HG02943 (cell line): ENCODE measurements at regions not wholly inside any gene's neighbourhood (a gene's known extent, or its start where the extent isn't known, plus 50 kb on each side); places are given as distances from the start of the nearest gene placed in this dataset.
"Not testable (repeated sequence)": the region's sequence is repeated elsewhere in the genome, so short reads cannot be mapped to it uniquely, and the experiment has no call there.

Experiments used
- ATAC-seq: cut with Tn5 transposase; IDR thresholded peaks from one replicate; pipeline ENCODE4 v1.9.1; 2021; ENCODE audit warnings: mild to moderate bottlenecking, low read depth, moderate library complexity; ENCODE audit not compliant: unreplicated experiment

DNA sequence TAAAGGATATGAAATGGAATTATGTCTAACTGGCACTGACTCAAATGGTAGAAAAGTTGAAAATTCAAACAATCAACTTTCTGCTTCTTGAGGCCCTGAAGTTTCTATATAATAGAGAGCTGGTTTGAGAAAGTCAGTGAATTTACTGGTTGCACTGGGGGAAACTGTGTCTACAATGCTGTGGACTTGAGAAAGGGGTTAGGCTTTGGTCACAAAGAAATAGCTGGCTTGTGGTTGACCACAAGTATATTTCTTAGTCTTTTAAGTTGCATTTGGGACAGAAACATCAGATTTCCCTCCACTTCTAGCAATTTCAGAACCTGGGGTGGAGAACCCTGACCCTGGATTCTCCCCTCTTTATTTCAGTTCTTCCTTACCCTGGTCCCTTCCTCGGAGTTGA is 192.6 kb upstream of the ACTBL2 start:
- ATAC-seq: no peak

DNA sequence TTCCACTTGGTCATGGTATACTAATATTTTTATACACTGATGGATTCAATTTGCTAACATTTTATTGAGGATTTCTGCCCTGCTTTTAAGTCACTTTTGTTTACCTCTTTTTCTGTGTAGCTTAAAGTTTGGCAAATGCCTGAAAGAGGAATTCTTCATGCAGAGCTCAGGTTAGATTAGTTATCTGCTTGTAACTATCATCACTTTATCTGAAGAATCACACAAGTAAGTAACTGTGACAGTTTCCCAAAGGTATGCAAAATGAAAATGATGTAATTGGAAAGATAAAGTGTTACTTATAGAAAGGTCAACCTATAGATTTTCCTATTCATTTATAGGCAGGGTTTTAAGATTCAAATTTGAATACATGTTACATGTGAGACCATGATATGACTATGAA is 188.8 kb upstream of the ACTBL2 start:
- ATAC-seq: no peak

DNA sequence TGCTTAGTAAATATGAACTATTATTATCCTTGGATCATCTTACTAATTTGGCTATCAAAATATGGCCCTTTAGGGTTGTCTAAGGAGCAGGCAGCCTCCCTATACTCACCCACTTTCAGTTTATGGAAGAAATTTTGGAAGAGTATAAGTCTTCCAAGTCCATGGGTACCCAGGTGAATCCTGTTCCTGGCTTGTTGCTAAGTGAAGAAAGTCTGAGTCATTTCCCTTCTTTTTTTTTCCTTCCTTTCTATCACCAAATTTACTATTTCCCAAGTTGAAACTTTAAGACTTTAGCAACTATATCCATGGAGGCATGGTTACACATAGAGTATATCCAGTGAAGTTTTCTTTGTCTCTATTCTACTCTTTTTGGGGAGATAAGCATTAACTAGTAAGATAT is 184.0 kb upstream of the ACTBL2 start:
- no peak for ATAC-seq

DNA sequence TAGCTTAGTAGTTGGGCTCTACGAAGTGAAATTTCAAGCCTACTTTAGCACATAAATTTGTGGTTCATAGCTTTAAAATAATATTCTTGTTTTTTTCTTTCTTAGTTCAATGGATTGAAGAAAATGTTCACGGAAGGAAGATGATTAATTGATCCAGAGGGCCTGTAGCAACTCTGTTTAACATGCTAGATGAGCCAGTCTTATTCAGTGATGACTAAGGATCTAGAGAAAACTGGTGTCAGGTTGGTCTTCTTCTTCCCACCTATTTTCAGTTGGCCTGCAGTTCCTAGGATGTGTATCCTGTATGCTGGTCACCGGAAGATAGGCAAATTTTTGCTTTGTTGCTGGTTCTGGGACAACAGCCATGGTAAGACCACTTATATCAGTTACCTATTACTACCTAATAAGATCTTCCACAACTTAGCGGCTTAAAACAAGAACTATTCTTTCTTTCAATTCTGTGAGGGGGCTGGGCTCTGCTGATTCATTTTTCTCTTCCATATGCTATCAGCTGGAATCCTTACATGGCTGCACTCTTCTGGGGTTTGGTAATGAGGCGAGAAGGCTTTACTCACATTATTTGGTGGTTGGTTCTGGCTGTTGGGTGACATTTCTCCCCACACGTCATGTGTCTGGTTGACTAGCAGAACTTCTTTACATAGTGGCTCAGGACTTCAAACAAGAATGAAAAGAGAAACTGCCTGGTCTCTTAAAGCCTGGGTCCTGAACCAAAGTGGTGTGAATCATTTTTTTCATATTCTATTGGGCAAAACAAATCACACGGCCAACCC is 182.7 kb upstream of the ACTBL2 start:
- no peak for ATAC-seq

DNA sequence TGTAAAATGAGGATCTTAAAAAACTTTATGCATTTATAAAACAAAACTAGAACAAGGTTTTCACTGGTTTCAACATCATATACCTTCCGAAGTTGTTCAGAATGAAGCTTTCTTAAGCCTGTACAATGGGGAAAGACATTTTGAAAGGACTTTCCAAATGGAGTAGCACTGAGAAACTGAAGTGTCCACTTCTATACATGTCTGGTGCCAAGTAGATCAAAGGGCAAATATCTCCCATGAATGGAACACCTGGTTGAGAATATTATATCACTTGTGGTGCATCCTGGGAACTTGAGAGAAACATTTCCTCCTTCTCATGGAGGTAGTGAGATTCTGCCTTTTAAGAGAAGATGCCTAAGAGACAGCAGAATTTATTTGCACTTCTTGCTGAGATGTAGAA is 182.1 kb upstream of the ACTBL2 start:
- ATAC-seq: no peak

DNA sequence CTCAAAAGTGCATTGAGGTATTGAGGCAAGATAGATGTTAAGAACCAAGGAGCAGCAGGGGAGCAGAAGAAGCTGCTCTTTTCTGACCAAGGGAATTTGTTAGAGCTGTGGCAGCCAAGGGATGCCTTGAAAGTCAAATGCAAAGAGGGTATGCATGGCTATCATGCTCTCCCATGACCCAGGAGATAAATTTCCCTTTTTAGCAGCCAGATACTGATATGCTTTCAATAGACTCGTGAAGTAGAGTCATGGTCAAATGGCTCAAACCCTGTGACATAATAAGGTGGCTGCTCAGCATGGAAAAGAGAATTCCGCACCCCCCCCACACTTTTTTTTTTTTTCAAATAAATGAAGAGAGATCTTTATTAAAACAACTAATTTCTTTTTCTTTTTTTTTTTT is 180.9 kb upstream of the ACTBL2 start:
- no peak for ATAC-seq

DNA sequence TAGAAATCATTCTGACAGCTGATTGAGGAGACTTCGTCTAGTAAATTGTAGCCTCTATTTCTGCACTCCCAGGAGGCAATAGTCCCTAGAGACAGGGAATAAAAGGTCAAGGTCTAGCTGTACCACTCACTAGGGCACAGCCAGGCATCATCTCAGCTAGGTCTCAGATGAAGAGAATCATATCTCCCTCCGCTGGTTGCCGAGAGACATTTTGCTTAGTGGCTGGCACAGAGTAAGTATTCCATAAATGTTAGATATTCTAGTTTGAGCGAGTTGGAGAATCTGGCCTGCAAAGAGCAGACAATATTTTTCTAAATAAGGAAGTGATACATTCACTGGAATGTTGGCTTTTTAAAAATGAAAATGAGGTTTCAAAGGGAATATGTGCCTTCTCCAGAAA is 180.4 kb upstream of the ACTBL2 start:
- ATAC-seq: no peak

DNA sequence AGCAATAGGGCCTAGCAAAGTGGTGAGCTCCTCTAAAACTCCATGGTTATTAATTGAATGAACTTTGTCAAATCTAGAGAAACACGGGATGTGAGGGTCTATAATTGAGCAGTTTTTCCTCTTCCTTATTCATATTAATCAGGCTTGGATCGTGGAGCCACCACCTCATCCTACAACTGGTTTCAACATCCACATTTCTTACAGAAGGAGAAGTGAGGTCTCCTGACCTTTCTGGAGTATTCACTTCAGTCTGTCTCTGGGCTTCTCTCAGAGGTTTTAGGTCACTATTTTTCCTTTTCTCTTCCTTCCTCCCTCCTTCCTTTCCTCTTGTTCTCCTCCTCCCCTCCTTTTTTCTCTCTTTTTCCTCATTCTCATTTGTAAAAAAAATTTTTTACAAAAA is 177.3 kb upstream of the ACTBL2 start:
- no peak for ATAC-seq

DNA sequence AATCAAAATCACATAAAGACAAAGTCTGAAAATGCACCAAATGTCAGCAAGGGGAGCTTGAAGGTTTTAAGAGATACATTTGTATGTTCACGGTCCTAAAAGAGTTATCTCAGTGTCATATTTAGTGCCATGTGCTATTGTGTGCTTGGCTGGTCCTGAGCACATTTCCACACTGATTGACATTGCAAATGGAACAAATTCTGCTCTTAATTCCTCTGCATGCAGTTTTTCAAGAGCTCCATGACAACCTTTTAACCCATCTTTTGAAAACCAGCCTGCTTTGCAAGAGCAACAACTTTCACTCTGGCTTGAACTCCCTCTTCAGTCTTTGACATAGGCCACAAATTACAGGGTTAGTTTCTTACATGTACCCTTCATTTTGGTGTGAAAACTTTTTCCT is 175.4 kb upstream of the ACTBL2 start:
- no peak for ATAC-seq

DNA sequence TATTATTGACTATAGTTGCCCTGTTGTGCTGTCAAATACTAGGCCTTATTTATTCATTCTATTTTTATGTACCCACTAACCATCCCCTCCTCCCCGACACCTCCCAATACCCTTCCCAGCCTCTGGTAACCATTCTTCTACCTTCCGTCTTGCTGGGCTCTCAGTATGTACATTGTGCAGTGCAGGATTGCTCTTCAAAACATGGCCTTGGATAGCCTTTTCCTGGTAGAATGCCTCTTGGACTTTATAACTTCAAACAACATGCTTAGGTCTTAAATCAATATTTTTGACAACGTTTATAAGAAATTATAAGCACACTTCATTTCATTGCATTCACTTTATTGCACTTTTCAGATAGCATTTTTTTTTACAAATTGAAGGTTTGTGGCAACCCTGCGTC is 172.6 kb upstream of the ACTBL2 start:
- ATAC-seq: no peak

DNA sequence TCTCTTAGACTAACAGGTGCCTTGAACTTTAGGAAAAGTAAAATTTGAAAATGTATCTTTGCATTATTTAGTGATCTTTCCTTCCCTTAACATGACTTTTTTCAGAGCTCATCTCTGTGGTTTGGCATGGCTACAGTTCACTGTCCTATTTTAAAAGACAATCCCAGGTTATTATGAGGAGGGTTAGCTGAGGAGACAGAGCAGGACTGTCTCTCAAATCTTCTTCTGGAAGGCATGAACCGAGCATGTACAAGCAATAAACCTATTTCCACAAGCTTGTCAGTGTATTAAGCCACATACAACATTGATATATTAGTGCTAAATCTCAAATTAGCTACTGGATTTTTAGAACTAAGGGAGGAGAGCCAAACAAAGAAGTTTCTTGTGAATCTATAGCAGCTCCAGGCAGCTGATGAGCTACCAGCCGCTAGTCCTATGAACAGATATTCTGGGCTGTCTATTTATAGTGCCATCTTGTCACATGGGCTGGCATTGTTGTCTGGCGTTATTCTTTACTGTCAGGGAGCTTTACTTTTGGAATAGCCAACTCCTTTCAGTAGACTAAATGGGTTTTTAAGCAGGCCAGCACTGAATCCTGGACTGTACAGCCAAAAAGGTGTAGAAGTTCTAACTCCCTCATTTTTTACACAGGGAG is 171.2 kb upstream of the ACTBL2 start:
- ATAC-seq: no peak

DNA sequence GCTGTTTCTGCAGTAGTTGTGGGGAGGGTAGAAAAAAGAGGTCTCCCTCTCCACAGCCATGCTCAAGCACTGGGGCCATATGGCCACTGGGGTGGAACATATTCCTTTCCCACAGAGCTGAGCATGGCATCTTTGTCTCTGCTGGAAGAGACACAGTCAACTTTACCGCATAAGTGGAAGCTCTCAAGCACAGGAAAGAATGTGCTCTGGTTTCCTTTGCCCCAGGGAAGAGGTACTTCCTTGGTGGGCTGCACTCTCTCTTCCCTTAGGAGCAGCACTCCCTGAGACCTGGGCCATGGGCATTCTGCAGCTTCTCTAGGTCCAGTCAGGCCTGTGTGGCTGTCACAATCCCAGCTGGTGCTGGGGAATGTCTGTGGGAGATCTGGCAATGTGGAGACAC is 168.5 kb upstream of the ACTBL2 start:
- no peak for ATAC-seq

DNA sequence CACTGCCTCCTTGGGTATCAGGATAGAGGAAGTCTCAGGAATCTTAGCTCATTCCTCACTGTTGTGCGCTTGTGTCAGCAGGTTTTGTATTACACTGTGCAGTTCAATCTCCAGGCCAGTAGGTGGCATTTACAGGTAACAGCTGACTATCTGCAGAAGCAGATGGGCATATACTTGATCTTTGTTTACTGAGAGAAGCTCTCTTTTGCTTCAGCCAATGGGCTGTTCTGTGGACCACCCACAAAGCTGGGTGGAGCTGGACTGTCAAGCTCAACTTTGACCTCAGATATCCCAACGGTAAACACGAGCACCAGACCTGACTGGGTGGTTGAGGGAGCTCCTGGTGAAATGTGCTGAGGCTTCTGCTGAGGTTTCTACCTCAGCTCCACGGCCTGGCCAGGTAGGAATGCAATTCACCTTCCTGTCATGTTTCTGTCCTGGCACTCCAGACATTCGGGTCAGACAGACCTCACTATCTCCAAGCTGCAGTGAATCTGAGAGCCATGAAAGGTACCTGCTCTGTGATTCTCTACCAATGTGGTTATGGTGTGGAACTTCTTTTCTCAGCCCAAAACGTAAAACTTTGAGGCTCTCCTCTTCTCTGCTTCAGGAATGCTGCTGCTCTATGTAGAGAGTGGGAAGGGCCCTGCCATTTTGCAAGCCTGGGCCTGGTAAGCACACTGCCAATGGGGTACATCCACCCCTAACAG is 167.9 kb upstream of the ACTBL2 start:
- ATAC-seq: peak; percentile 98

DNA sequence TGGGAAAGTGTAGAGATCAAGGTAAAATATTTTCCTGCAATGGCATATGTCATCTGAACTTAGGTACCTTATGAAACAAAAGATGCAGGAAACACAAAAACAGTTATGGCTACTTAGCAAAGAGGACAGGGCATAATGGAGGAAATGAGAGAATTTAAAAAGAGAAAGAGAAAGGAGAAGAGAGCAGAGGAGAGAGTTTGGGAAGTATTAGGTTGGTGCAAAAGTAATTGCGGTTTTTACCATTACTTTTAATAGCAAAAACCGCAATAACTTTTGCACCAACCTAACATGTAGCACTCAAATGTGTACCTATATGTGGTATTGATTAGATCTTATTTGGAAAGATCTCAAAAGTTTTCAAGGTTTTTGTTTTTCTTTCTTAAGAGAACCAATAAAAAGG is 160.1 kb upstream of the ACTBL2 start:
- ATAC-seq: no peak

DNA sequence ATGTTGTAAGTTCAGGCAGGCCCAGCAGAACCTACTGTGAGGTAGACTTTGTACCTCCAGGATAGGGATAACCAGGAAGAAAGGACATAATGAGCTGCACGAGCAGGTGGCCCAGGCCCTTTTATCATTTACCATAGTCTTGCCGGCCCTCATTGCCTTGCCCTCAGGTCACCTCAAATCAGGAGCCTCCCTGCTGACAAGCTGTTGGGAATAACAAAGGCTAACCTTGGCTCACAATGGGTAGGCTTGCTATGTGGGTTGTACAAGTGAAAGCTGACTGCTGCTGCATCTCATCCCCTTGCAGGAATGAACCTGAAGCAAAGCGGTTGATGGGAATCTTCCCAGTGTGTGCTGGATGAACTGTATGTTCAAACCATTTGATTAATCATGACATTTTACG is 159.5 kb upstream of the ACTBL2 start:
- no peak for ATAC-seq

DNA sequence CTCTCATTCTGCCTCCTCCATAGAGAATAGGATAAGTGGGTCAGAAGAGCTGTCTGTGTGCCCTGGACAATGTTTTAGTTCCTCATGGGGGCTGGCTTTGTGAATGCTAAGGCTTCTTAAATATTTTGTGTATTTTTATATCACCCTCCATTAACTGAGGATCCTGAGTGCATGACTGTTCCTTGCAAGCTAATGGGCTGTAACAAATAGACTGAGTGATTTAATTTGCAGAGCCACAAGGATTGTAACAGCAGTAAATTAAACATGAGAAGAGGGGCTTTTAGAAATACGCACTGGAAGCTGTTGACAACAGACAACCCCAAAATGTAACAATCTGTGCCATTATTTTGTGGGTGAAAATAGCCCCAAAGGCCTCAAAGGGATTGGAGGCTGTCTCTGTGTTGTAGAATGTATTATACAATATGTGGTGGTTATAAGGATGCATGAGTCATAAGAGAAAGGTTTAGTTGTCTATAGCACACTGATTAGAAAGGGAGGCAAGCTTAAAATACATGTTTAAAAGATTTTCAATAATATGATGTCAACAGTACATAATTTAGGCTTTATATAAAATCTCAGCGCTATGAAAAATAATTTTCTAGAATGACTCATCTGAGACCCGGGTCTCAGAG is 152.7 kb upstream of the ACTBL2 start:
- no peak for ATAC-seq

DNA sequence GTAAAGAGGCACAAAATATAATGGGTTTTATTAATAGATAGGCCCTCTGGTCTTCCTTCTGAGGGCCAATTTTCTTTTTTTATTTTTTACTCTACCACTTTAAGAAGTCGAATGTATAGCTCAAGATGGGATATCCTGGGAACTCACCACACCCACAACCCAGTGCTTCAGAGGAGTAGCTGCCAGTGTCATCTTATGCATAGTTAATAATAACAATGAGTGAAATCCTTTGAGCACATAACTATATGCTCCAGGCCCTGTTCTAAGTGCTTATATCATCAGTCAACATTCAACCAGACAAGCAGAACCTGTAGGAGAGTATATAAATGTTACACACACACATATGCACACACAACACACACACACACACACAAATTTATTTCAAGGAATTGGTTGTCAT is 150.3 kb upstream of the ACTBL2 start:
- ATAC-seq: no peak

DNA sequence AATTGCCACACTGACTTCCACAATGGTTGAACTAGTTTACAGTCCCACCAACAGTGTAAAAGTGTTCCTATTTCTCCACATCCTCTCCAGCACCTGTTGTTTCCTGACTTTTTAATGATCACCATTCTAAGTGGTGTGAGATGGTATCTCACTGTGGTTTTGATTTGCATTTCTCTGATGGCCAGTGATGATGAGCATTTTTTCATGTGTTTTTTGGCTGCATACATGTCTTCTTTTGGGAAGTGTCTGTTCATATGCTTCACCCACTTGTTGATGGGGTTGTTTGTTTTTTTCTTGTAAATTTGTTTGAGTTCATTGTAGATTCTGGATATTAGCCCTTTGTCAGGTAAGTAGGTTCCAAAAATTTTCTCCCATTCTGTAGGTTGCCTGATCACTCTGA is 148.5 kb upstream of the ACTBL2 start:
- ATAC-seq: not testable (repeated sequence)

DNA sequence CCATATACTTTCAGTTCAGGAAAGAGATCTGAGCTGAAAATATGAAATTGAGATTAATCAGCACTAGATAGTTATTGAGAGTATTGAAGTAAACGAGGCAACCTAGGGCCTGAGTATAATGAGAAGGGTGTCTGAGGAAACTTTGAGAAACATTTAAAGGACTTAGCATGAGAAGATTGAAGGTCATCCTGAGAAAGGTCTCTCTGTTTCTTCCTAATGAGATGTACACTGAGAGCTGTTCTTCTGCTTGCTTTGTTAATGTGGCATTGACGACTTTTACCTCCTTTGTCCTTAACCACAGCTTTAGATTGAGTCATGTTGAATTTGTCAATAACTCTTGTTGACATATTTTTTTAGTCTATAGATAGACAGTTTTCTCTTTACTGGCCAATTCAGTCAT is 145.1 kb upstream of the ACTBL2 start:
- no peak for ATAC-seq

DNA sequence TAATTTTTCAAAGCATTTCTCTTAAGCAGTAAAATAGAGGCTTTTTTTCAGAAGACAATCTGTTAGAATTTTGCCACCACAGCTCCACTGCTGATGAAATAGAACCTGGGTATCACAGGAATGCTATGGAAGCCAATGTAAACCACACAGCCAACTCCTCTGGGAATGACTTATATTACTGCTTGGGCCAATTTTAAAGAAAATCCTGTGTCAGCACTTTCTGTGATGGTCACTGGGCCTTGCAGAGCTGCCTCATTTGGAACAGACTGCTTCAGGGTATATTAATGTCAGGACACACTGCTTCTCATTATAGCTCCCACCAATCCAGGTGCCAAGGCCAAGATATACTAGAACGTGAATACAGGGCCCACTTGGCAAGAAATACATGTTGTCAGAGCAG is 144.1 kb upstream of the ACTBL2 start:
- no peak for ATAC-seq

DNA sequence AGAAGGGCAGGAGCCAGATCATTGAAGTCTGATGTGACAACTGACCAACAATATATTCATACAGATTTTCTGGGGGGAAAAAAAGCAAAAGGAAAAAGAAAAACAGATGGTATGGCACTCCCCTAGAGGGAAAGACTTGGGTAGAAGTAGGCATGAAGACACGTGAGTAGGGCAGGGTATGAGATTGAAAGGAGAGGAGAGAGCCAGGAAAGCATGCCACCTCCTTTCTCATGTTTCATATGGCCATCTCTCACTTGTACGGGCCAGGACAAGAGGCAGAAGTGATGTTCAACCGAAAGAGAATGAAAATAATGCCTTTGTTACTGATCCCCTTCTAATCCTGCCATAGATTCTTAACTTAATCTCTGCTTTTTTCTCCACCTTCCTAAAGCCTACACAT is 139.0 kb upstream of the ACTBL2 start:
- ATAC-seq: no peak
